Neural progenitor cell (in vitro differentiated cells): ENCODE measurements at regions not wholly inside any gene's neighbourhood (a gene's known extent, or its start where the extent isn't known, plus 50 kb on each side); places are given as distances from the start of the nearest gene placed in this dataset.
A peak's percentile ranks its signal among the peaks of the same experiment; 100 is the strongest.

Experiments used
- DNase-seq: peaks from one replicate; pipeline ENCODE4 v3.0.0-alpha.2; 2016; ENCODE audit warnings: low spot score
- H2AFZ ChIP-seq: fragments of 200-600 bp; sonication (generic); replicated peaks from 2 replicates; pipeline ENCODE4 v1.6.1; 2016; ENCODE audit warnings: antibody characterized with exemption
- H3F3A ChIP-seq: fragments of 200-600 bp; sonication (generic); 2 replicates; pipeline ENCODE4 v1.6.1; 2016; ENCODE audit warnings: antibody characterized with exemption, low read depth
- H3K27ac ChIP-seq: fragments of 200-600 bp; sonication (generic); 2 replicates; pipeline ENCODE4 v1.5.1; 2016; ENCODE audit warnings: mild to moderate bottlenecking
- H3K27me3 ChIP-seq: fragments of 200-600 bp; sonication (generic); 2 replicates; pipeline ENCODE4 v1.6.1; 2016; ENCODE audit warnings: mild to moderate bottlenecking, moderate library complexity
- H3K36me3 ChIP-seq: fragments of 200-600 bp; sonication (generic); 2 replicates; pipeline ENCODE4 v1.5.1; 2016
- H3K4me1 ChIP-seq: fragments of 200-600 bp; sonication (generic); 2 replicates; pipeline ENCODE4 v1.6.1; 2016; ENCODE audit warnings: mixed run types
- H3K4me2 ChIP-seq: fragments of 200-600 bp; sonication (generic); 2 replicates; pipeline ENCODE4 v1.6.1; 2016
- H3K4me3 ChIP-seq: fragments of 200-600 bp; sonication (generic); 2 replicates; pipeline ENCODE4 v1.5.1; 2016
- H3K79me2 ChIP-seq: fragments of 200-600 bp; sonication (generic); 2 replicates; pipeline ENCODE4 v1.6.1; 2016; ENCODE audit warnings: low read depth
- H3K9ac ChIP-seq: fragments of 200-600 bp; sonication (generic); 2 replicates; pipeline ENCODE4 v1.6.1; 2016
- H3K9me3 ChIP-seq: fragments of 200-600 bp; sonication (generic); 2 replicates; pipeline ENCODE4 v1.5.1; 2016; ENCODE audit warnings: low read depth
- H4K20me1 ChIP-seq: fragments of 200-600 bp; sonication (generic); 2 replicates; pipeline ENCODE4 v1.6.1; 2016; ENCODE audit warnings: low read depth
- H3K27ac Mint-ChIP-seq: 3 replicates; pipeline ENCODE4 v1.8.0; 2021; ENCODE audit warnings: mixed read lengths
- H3K27me3 Mint-ChIP-seq: 2 replicates; pipeline ENCODE4 v1.8.0; 2022; ENCODE audit warnings: low read depth, mild to moderate bottlenecking, inconsistent platforms, moderate library complexity, mixed read lengths; ENCODE audit not compliant: insufficient read depth
- H3K36me3 Mint-ChIP-seq: 3 replicates; pipeline ENCODE4 v1.8.0; 2021; ENCODE audit warnings: mixed read lengths
- H3K4me1 Mint-ChIP-seq: 3 replicates; pipeline ENCODE4 v1.8.0; 2021; ENCODE audit warnings: mixed read lengths
- H3K4me3 Mint-ChIP-seq: 3 replicates; pipeline ENCODE4 v1.8.0; 2021; ENCODE audit warnings: mild to moderate bottlenecking, moderate library complexity, mixed read lengths
- H3K9me3 Mint-ChIP-seq: 3 replicates; pipeline ENCODE4 v1.8.0; 2020; ENCODE audit warnings: mixed read lengths
- CTCF ChIP-seq: fragments of 200-600 bp; sonication (generic); IDR thresholded peaks from 2 replicates; pipeline ENCODE4 v1.5.1; 2017; ENCODE audit warnings: antibody characterized with exemption, mild to moderate bottlenecking
- EZH2 ChIP-seq: fragments of 200-600 bp; sonication (generic); IDR thresholded peaks from 2 replicates; pipeline ENCODE4 v1.6.1; 2017; ENCODE audit warnings: antibody characterized with exemption, mild to moderate bottlenecking, moderate library complexity
- EZH2phosphoT487 ChIP-seq: fragments of 200-600 bp; sonication (generic); IDR thresholded peaks from 2 replicates; pipeline ENCODE4 v1.6.1; 2017; ENCODE audit warnings: antibody characterized with exemption

GRCh38 chr6:112881027-112881426, 533.9 kb downstream of the RFPL4B start:
- peak overlapping the region; percentile 71 for H3K4me2 ChIP-seq
- H4K20me1 ChIP-seq, result no peaks in the 10 kb centered on the region
- H3K4me1 ChIP-seq, result peaks cover 19% of the 10 kb centered on the region
- no peaks in the 10 kb centered on the region for H3K27me3 ChIP-seq
- no peaks in the 10 kb centered on the region for H3K9me3 ChIP-seq
- Mint-ChIP-seq H3K27ac (peak overlapping the region; percentile 98), H3K36me3 (peaks cover 20% of the 10 kb centered on the region), H3K4me3 (peak overlapping the region; percentile 68), H3K27me3 (peaks cover 6% of the 10 kb centered on the region), H3K4me1 (peaks cover 53% of the 10 kb centered on the region), H3K9me3 (peaks cover 16% of the 10 kb centered on the region)
- peak overlapping the region; percentile 34 for H3K4me3 ChIP-seq
- H3K36me3 ChIP-seq, result no peaks in the 10 kb centered on the region
- no peak overlapping the region for H2AFZ ChIP-seq
- peak overlapping the region; percentile 41 for H3K27ac ChIP-seq
- DNase-seq, result peak; percentile 32
- TF ChIP-seq EZH2 (no peak), CTCF (no peak), EZH2phosphoT487 (no peak)
- H3K79me2 ChIP-seq, result no peaks in the 10 kb centered on the region
- peaks cover 12% of the 10 kb centered on the region for H3F3A ChIP-seq
- no peak overlapping the region for H3K9ac ChIP-seq

GRCh38 chr6:112881828-112882780, 535.0 kb downstream of the RFPL4B start:
- Histone ChIP-seq H2AFZ (no peak overlapping the region), H3K27ac (no peak overlapping the region)

GRCh38 chr6:112883095-112883494, 536.0 kb downstream of the RFPL4B start:
- H3K27ac Mint-ChIP-seq, result peak overlapping the region; percentile 91
- TF ChIP-seq EZH2phosphoT487 (no peak), CTCF (no peak), EZH2 (no peak)
- peaks cover 45% of the 10 kb centered on the region for H3K4me1 Mint-ChIP-seq
- no peak overlapping the region for H2AFZ ChIP-seq
- no peak overlapping the region for H3K4me3 ChIP-seq
- H3K79me2 ChIP-seq, result no peaks in the 10 kb centered on the region
- peaks cover 19% of the 10 kb centered on the region for H3K36me3 Mint-ChIP-seq
- no peak overlapping the region for H3K27ac ChIP-seq
- H3K4me1 ChIP-seq, result peaks cover 28% of the 10 kb centered on the region
- peaks cover 13% of the 10 kb centered on the region for H3K27me3 Mint-ChIP-seq
- no peaks in the 10 kb centered on the region for H3K9me3 ChIP-seq
- H3F3A ChIP-seq, result peaks cover 12% of the 10 kb centered on the region
- H3K36me3 ChIP-seq, result no peaks in the 10 kb centered on the region
- H3K4me3 Mint-ChIP-seq, result no peak overlapping the region
- no peak overlapping the region for H3K4me2 ChIP-seq
- no peak overlapping the region for H3K9ac ChIP-seq
- no peaks in the 10 kb centered on the region for H4K20me1 ChIP-seq
- H3K27me3 ChIP-seq, result no peaks in the 10 kb centered on the region
- peaks cover 20% of the 10 kb centered on the region for H3K9me3 Mint-ChIP-seq
- no peak for DNase-seq

More at GRCh38 chr6:112881828-112882780, 535.0 kb downstream of the RFPL4B start:
- H3K4me3 ChIP-seq, result no peak overlapping the region
- H3K4me2 ChIP-seq, result no peak overlapping the region
- Mint-ChIP-seq H3K9me3 (peaks cover 16% of the 10 kb centered on the region), H3K27me3 (peaks cover 6% of the 10 kb centered on the region), H3K36me3 (peaks cover 19% of the 10 kb centered on the region), H3K4me1 (peaks cover 51% of the 10 kb centered on the region), H3K27ac (peak overlapping the region; percentile 91), H3K4me3 (peak overlapping the region; percentile 22)
- H3K9me3 ChIP-seq, result no peaks in the 10 kb centered on the region
- no peak for DNase-seq
- H3K9ac ChIP-seq, result no peak overlapping the region
- no peaks in the 10 kb centered on the region for H3K79me2 ChIP-seq
- H4K20me1 ChIP-seq, result no peaks in the 10 kb centered on the region
- peaks cover 24% of the 10 kb centered on the region for H3K4me1 ChIP-seq
- no peaks in the 10 kb centered on the region for H3K36me3 ChIP-seq
- no peaks in the 10 kb centered on the region for H3K27me3 ChIP-seq
- peaks cover 12% of the 10 kb centered on the region for H3F3A ChIP-seq
- no peak for TF ChIP-seq EZH2
- no peak for TF ChIP-seq CTCF
- no peak for TF ChIP-seq EZH2phosphoT487
